SK-N-MC (cell line): ENCODE measurements at regions not wholly inside any gene's neighbourhood (a gene's known extent, or its start where the extent isn't known, plus 50 kb on each side); places are given as distances from the start of the nearest gene placed in this dataset.

Experiments
- DNase-seq: peaks from one replicate; pipeline ENCODE4 v3.0.0-alpha.2; 2011; ENCODE audit warnings: low read depth, low spot score
- H3K27ac ChIP-seq: fragments of 200-600 bp; sonication (generic); 2 replicates; pipeline ENCODE4 v1.5.1; 2016; ENCODE audit warnings: mixed run types
- H3K36me3 ChIP-seq: fragments of 200-600 bp; sonication (generic); 2 replicates; pipeline ENCODE4 v1.6.1; 2017; ENCODE audit warnings: antibody characterized with exemption, low read length, mixed read lengths; ENCODE audit not compliant: insufficient read depth
- H3K4me3 ChIP-seq: fragments of 200-600 bp; sonication (generic); 2 replicates; pipeline ENCODE4 v1.5.1; 2016
- H3K9ac ChIP-seq: fragments of 200-600 bp; sonication (generic); 2 replicates; pipeline ENCODE4 v1.8.0; 2017; ENCODE audit warnings: mixed run types, mixed read lengths; ENCODE audit not compliant: insufficient read length
- H3K9me3 ChIP-seq: fragments of 200-600 bp; sonication (generic); 2 replicates; pipeline ENCODE4 v1.6.1; 2017; ENCODE audit warnings: low read depth, mild to moderate bottlenecking, antibody characterized with exemption, low read length, moderate library complexity, mixed read lengths
- EZH2 ChIP-seq: fragments of 200-600 bp; sonication (generic); IDR thresholded peaks from one replicate; pipeline ENCODE4 v1.6.1; 2017; ENCODE audit warnings: antibody characterized with exemption
- FOXP2 ChIP-seq: optimal IDR thresholded peaks from 2 replicates; pipeline ENCODE3; 2011; ENCODE audit warnings: mild to moderate bottlenecking, moderate library complexity; ENCODE audit not compliant: insufficient read depth; ENCODE audit errors: extremely low read length, control extremely low read depth
- POLR2AphosphoS5 ChIP-seq: IDR thresholded peaks from 2 replicates; pipeline ENCODE4 v1.6.1; 2012; ENCODE audit warnings: mild to moderate bottlenecking, low read depth, low read length, borderline replicate concordance

GRCh38 chr4:114226179-114226578, 246.7 kb upstream of the ARSJ start:
- Histone ChIP-seq H3K27ac (no peak overlapping the region), H3K36me3 (no peaks in the 10 kb centered on the region; the same call in 1 of the 2 replicates), H3K9me3 (no peaks in the 10 kb centered on the region), H3K9ac (no peak overlapping the region), H3K4me3 (no peak overlapping the region)
- no peak for TF ChIP-seq POLR2AphosphoS5
- no peak for DNase-seq

GRCh38 chr4:114226968-114227760, 247.7 kb upstream of the ARSJ start:
- DNase-seq = no peak
- TF ChIP-seq FOXP2 = no peak
- TF ChIP-seq POLR2AphosphoS5 = no peak
- TF ChIP-seq EZH2 = no peak
- H3K4me3 ChIP-seq = no peak overlapping the region
- H3K9ac ChIP-seq = no peak overlapping the region
- H3K36me3 ChIP-seq = no peaks in the 10 kb centered on the region; the same call in 1 of the 2 replicates
- H3K27ac ChIP-seq = no peak overlapping the region
- H3K9me3 ChIP-seq = no peaks in the 10 kb centered on the region

- DNase-seq = no peak
- Histone ChIP-seq H3K9me3 (no peaks in the 10 kb centered on the region), H3K27ac (no peak overlapping the region), H3K9ac (no peak overlapping the region), H3K36me3 (no peaks in the 10 kb centered on the region; the same call in 1 of the 2 replicates), H3K4me3 (no peak overlapping the region)
- TF ChIP-seq FOXP2 (no peak), EZH2 (no peak), POLR2AphosphoS5 (no peak)
Measured at GRCh38 chr4:114229706-114230105, 250.3 kb upstream of the ARSJ start.

- H3K27ac ChIP-seq = no peak overlapping the region
- DNase-seq = no peak
- peaks cover 4% of the 10 kb centered on the region; the same call in 1 of the 2 replicates for H3K9me3 ChIP-seq
- H3K4me3 ChIP-seq = no peak overlapping the region
- H3K36me3 ChIP-seq = no peaks in the 10 kb centered on the region; the same call in 1 of the 2 replicates
- no peak overlapping the region for H3K9ac ChIP-seq
- no peak for TF ChIP-seq FOXP2
- no peak for TF ChIP-seq EZH2
- TF ChIP-seq POLR2AphosphoS5 = no peak
Measured at GRCh38 chr4:114236171-114236769, 256.8 kb upstream of the ARSJ start.

GRCh38 chr4:114237997-114238396, 258.6 kb upstream of the ARSJ start:
- TF ChIP-seq POLR2AphosphoS5 = no peak
- no peak for TF ChIP-seq FOXP2
- no peak for TF ChIP-seq EZH2
- DNase-seq = no peak

GRCh38 chr4:114249561-114249960, 270.1 kb upstream of the ARSJ start:
- DNase-seq = no peak
- TF ChIP-seq POLR2AphosphoS5 (no peak), EZH2 (no peak), FOXP2 (no peak)
- Histone ChIP-seq H3K4me3 (no peak overlapping the region), H3K9me3 (no peaks in the 10 kb centered on the region), H3K36me3 (no peaks in the 10 kb centered on the region), H3K27ac (no peak overlapping the region), H3K9ac (no peak overlapping the region)

More at GRCh38 chr4:114237997-114238396, 258.6 kb upstream of the ARSJ start:
- Histone ChIP-seq H3K9me3 (peaks cover 4% of the 10 kb centered on the region; the same call in 1 of the 2 replicates), H3K27ac (no peak overlapping the region), H3K9ac (no peak overlapping the region), H3K4me3 (no peak overlapping the region), H3K36me3 (no peaks in the 10 kb centered on the region)

GRCh38 chr4:114249976-114250375, 270.5 kb upstream of the ARSJ start:
- Histone ChIP-seq H3K36me3 (no peaks in the 10 kb centered on the region), H3K9ac (no peak overlapping the region), H3K4me3 (no peak overlapping the region), H3K9me3 (no peaks in the 10 kb centered on the region), H3K27ac (no peak overlapping the region)
- TF ChIP-seq EZH2 (no peak), FOXP2 (no peak), POLR2AphosphoS5 (no peak)
- DNase-seq = no peak

- no peak for DNase-seq
- H3K4me3 ChIP-seq = no peak overlapping the region
- no peaks in the 10 kb centered on the region for H3K9me3 ChIP-seq
- H3K27ac ChIP-seq = no peak overlapping the region
- no peaks in the 10 kb centered on the region for H3K36me3 ChIP-seq
- no peak overlapping the region for H3K9ac ChIP-seq
- TF ChIP-seq FOXP2 (no peak), POLR2AphosphoS5 (no peak), EZH2 (no peak)
Measured at GRCh38 chr4:114250439-114250891, 271.0 kb upstream of the ARSJ start.
